Hepatocyte (in vitro differentiated cells): ENCODE measurements at regions not wholly inside any gene's neighbourhood (a gene's known extent, or its start where the extent isn't known, plus 50 kb on each side); places are given as distances from the start of the nearest gene placed in this dataset.

Source experiments
- DNase-seq: peaks from one replicate; pipeline ENCODE4 v3.0.0-alpha.2; 2016; ENCODE audit warnings: low spot score
- H2AFZ ChIP-seq: fragments of 200-600 bp; sonication (generic); 2 replicates; pipeline ENCODE4 v1.6.0; 2016; ENCODE audit warnings: antibody characterized with exemption, mild to moderate bottlenecking
- H3K27ac ChIP-seq: fragments of 200-600 bp; sonication (generic); 2 replicates; pipeline ENCODE4 v1.5.1; 2016; ENCODE audit warnings: mild to moderate bottlenecking
- H3K27me3 ChIP-seq: fragments of 200-600 bp; sonication (generic); 2 replicates; pipeline ENCODE4 v1.6.1; 2016
- H3K36me3 ChIP-seq: fragments of 200-600 bp; sonication (generic); replicated peaks from 2 replicates; pipeline ENCODE4 v1.5.1; 2016; ENCODE audit warnings: low read depth; ENCODE audit not compliant: insufficient read depth
- H3K4me1 ChIP-seq: fragments of 200-600 bp; sonication (generic); 2 replicates; pipeline ENCODE4 v1.5.1; 2016; ENCODE audit warnings: mild to moderate bottlenecking, moderate library complexity; ENCODE audit not compliant: insufficient read depth
- H3K4me2 ChIP-seq: fragments of 200-600 bp; sonication (generic); 2 replicates; pipeline ENCODE4 v1.6.0; 2016
- H3K4me3 ChIP-seq: fragments of 200-600 bp; sonication (generic); 2 replicates; pipeline ENCODE4 v1.5.1; 2016; ENCODE audit warnings: mild to moderate bottlenecking
- H3K79me2 ChIP-seq: fragments of 200-600 bp; sonication (generic); 2 replicates; pipeline ENCODE4 v1.6.0; 2017; ENCODE audit warnings: mild to moderate bottlenecking
- H3K9me2 ChIP-seq: fragments of 200-600 bp; sonication (generic); replicated peaks from 2 replicates; pipeline ENCODE4 v1.6.0; 2017; ENCODE audit warnings: mild to moderate bottlenecking; ENCODE audit not compliant: insufficient read depth
- H3K9me3 ChIP-seq: fragments of 200-600 bp; sonication (generic); 2 replicates; pipeline ENCODE4 v1.5.1; 2016; ENCODE audit warnings: low read depth, mild to moderate bottlenecking
- H4K20me1 ChIP-seq: fragments of 200-600 bp; sonication (generic); 2 replicates; pipeline ENCODE4 v1.6.0; 2016; ENCODE audit warnings: mild to moderate bottlenecking; ENCODE audit not compliant: insufficient read depth, poor library complexity, severe bottlenecking
- CTCF ChIP-seq: fragments of 200-600 bp; sonication (generic); IDR thresholded peaks from 2 replicates; pipeline ENCODE4 v1.5.1; 2016; ENCODE audit warnings: antibody characterized with exemption, mild to moderate bottlenecking; ENCODE audit not compliant: poor library complexity
- EZH2 ChIP-seq: fragments of 200-600 bp; sonication (generic); IDR thresholded peaks from 2 replicates; pipeline ENCODE4 v1.6.1; 2016; ENCODE audit warnings: antibody characterized with exemption, mild to moderate bottlenecking, borderline replicate concordance
- EZH2phosphoT487 ChIP-seq: fragments of 200-600 bp; sonication (generic); IDR thresholded peaks from one replicate; pipeline ENCODE4 v1.6.1; 2018; ENCODE audit warnings: antibody characterized with exemption, mild to moderate bottlenecking, low read depth, moderate library complexity; ENCODE audit not compliant: unreplicated experiment, severe bottlenecking
- WGBS: methylation state at CpG from one replicate; pipeline ENCODE4 v1.1.6; 2016; ENCODE audit warnings: low lambda C conversion rate; ENCODE audit errors: missing lambda C conversion rate; 5-methylcytosine and 5-hydroxymethylcytosine counted together

GRCh38 chr13:48790199-48790598 lies 136.5 kb downstream of the CYSLTR2 start:
- Histone ChIP-seq H3K4me1 (no peaks in the 10 kb centered on the region), H2AFZ (no peak overlapping the region), H4K20me1 (no peaks in the 10 kb centered on the region), H3K9me3 (no peaks in the 10 kb centered on the region), H3K4me2 (no peak overlapping the region), H3K79me2 (no peaks in the 10 kb centered on the region), H3K36me3 (no peaks in the 10 kb centered on the region), H3K4me3 (no peak overlapping the region), H3K27ac (no peak overlapping the region), H3K27me3 (no peaks in the 10 kb centered on the region), H3K9me2 (no peaks in the 10 kb centered on the region)
- TF ChIP-seq CTCF (no peak), EZH2phosphoT487 (no peak), EZH2 (no peak)
- no peak for DNase-seq
- WGBS: 79% methylated on average over 3 of the region's 3 CpGs

GRCh38 chr13:48790966-48791365 lies 137.2 kb downstream of the CYSLTR2 start:
- Histone ChIP-seq H3K4me2 (no peak overlapping the region), H3K4me1 (no peaks in the 10 kb centered on the region), H2AFZ (no peak overlapping the region), H3K27me3 (no peaks in the 10 kb centered on the region), H3K27ac (no peak overlapping the region), H3K9me2 (no peaks in the 10 kb centered on the region), H3K4me3 (no peak overlapping the region), H3K9me3 (no peaks in the 10 kb centered on the region), H3K79me2 (no peaks in the 10 kb centered on the region), H4K20me1 (no peaks in the 10 kb centered on the region), H3K36me3 (no peaks in the 10 kb centered on the region)
- no peak for DNase-seq
- no peak for TF ChIP-seq EZH2
- 100% methylated on average over 1 of the region's 1 CpG for WGBS

GRCh38 chr13:48797127-48797526 lies 143.4 kb downstream of the CYSLTR2 start:
- DNase-seq: no peak
- no peaks in the 10 kb centered on the region for H3K9me2 ChIP-seq
- H3K4me2 ChIP-seq: no peak overlapping the region
- no peaks in the 10 kb centered on the region for H3K27me3 ChIP-seq
- no peak overlapping the region for H2AFZ ChIP-seq
- no peak overlapping the region for H3K27ac ChIP-seq
- no peak overlapping the region for H3K4me3 ChIP-seq
- no peaks in the 10 kb centered on the region for H3K4me1 ChIP-seq
- TF ChIP-seq EZH2 (no peak), EZH2phosphoT487 (no peak), CTCF (no peak)
- no peaks in the 10 kb centered on the region for H4K20me1 ChIP-seq
- H3K79me2 ChIP-seq: no peaks in the 10 kb centered on the region
- 38% methylated on average over 3 of the region's 3 CpGs for WGBS
- H3K36me3 ChIP-seq: no peaks in the 10 kb centered on the region
- no peaks in the 10 kb centered on the region for H3K9me3 ChIP-seq

GRCh38 chr13:48797761-48798160 lies 144.0 kb downstream of the CYSLTR2 start:
- Histone ChIP-seq H4K20me1 (no peaks in the 10 kb centered on the region), H3K36me3 (no peaks in the 10 kb centered on the region), H3K27ac (no peak overlapping the region), H2AFZ (no peak overlapping the region), H3K4me3 (no peak overlapping the region), H3K79me2 (no peaks in the 10 kb centered on the region), H3K9me3 (no peaks in the 10 kb centered on the region), H3K4me1 (no peaks in the 10 kb centered on the region), H3K4me2 (no peak overlapping the region), H3K9me2 (no peaks in the 10 kb centered on the region), H3K27me3 (no peaks in the 10 kb centered on the region)
- WGBS: 90% methylated on average over 1 of the region's 1 CpG
- TF ChIP-seq EZH2phosphoT487: no peak
- TF ChIP-seq CTCF: no peak
- TF ChIP-seq EZH2: no peak
- no peak for DNase-seq
